GM04503 (cell line): ENCODE measurements at regions not wholly inside any gene's neighbourhood (a gene's known extent, or its start where the extent isn't known, plus 50 kb on each side); places are given as distances from the start of the nearest gene placed in this dataset.
"Not testable (repeated sequence)": the region's sequence is repeated elsewhere in the genome, so short reads cannot be mapped to it uniquely, and the experiment has no call there.

Experiments used
- DNase-seq: peaks from one replicate; pipeline ENCODE4 v3.0.0-alpha.2; 2012; ENCODE audit warnings: low read depth

- DNase-seq = no peak
Observed at GRCh38 chr2:180927030-180927686, 53.2 kb upstream of the UBE2E3 start.

- DNase-seq = no peak
Observed at GRCh38 chr2:180925700-180926099, 54.7 kb upstream of the UBE2E3 start.

GRCh38 chr2:180924063-180924462, 56.3 kb upstream of the UBE2E3 start:
- DNase-seq = no peak

GRCh38 chr2:180910831-180911665, 69.4 kb upstream of the UBE2E3 start:
- DNase-seq = no peak

GRCh38 chr2:180907731-180908130, 72.7 kb upstream of the UBE2E3 start:
- DNase-seq = peak; percentile 27

GRCh38 chr2:180905461-180905860, 74.9 kb upstream of the UBE2E3 start:
- DNase-seq = no peak

- DNase-seq = no peak
Observed at GRCh38 chr2:180905002-180905401, 75.4 kb upstream of the UBE2E3 start.

- no peak for DNase-seq
Observed at GRCh38 chr2:180901331-180901730, 79.1 kb upstream of the UBE2E3 start.

GRCh38 chr2:180893752-180894151, 86.7 kb upstream of the UBE2E3 start:
- DNase-seq = no peak

- DNase-seq = no peak
Observed at GRCh38 chr2:180892091-180892490, 88.3 kb upstream of the UBE2E3 start.

- DNase-seq = no peak
Observed at GRCh38 chr2:180891360-180891759, 89.0 kb upstream of the UBE2E3 start.

GRCh38 chr2:180890781-180891180, 89.6 kb upstream of the UBE2E3 start:
- no peak for DNase-seq

- no peak for DNase-seq
Observed at GRCh38 chr2:180882959-180883358, 97.4 kb upstream of the UBE2E3 start.

GRCh38 chr2:180876506-180876905, 103.9 kb upstream of the UBE2E3 start:
- no peak for DNase-seq

- no peak for DNase-seq
Observed at GRCh38 chr2:180873219-180873618, 107.2 kb upstream of the UBE2E3 start.

GRCh38 chr2:180872781-180873180, 107.6 kb upstream of the UBE2E3 start:
- DNase-seq = not testable (repeated sequence)

- DNase-seq = no peak
Observed at GRCh38 chr2:180872255-180872654, 108.2 kb upstream of the UBE2E3 start.

GRCh38 chr2:180871649-180872048, 108.8 kb upstream of the UBE2E3 start:
- no peak for DNase-seq

- no peak for DNase-seq
Observed at GRCh38 chr2:180849851-180850250, 130.6 kb upstream of the UBE2E3 start.

- no peak for DNase-seq
Observed at GRCh38 chr2:180848393-180848792, 132.0 kb upstream of the UBE2E3 start.

GRCh38 chr2:180846756-180847472, 133.5 kb upstream of the UBE2E3 start:
- no peak for DNase-seq

- DNase-seq = no peak
Observed at GRCh38 chr2:180842461-180842860, 137.9 kb upstream of the UBE2E3 start.

- DNase-seq = no peak
Observed at GRCh38 chr2:180840641-180841040, 139.8 kb upstream of the UBE2E3 start.
